ENCODE measurements at regions not wholly inside any gene's neighbourhood (a gene's known extent, or its start where the extent isn't known, plus 50 kb on each side); places are given as distances from the start of the nearest gene placed in this dataset.

DNA sequence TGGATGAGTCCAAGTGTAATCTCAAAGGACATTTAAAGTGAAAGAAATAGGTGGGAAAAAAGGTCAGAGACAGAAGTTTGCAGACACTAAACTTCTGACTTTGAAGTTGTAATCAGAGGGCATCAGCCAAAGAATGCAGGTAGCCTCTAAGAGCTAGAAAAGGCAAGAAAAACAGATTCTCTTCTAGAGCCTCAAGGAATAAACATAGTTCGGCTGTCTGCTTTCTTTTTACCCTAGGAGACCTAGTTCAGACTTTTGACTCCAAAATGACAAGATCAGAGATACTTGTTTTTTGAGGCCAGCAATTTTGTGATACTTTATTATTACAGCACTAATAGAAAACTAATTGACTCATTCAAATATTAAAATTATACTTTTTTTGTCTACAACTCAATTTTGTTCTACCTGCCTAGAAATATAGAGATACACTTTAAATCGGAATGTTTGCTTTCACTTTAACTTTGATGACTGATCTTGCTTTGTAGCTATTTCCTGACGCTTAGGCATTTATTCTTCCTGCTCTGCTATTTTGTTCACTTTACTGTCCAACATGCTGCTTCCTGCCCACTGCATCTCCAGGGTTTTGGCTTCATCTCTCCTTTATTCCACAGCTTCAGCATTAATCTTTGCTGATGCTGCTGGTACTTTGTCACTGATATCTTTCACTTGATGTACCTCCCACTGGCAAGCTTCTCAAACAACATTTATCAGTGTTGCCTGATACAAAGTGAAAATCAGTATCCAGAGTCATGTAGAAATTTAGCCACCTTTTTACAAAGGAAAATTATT, 272.5 kb downstream of the DSEL start:
- no peak for DNase-seq (ENCODE audit: low read depth in 2 of 3, low spot score in 2 of 3)

DNA sequence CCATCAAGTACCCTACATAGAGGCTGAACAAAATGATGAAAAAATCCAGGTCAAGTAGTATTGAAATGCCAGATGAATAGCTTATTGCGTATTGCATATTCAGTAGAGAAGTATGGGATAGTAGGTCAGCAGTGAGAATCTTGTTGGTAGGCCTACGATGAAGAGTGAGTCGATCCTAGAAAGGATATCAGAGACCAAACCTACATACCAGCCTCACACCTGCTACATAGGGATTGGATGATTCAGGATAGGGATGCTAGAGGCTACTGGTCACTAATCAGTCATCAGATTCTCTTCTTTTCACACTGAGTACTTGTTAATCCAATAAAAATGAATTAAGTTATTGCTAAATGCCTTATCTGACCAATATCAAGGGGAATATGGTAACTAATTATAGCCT, 274.5 kb downstream of the DSEL start:
- DNase-seq (ENCODE audit: low read depth in 2 of 3, low spot score in 2 of 3) = no peak

DNA sequence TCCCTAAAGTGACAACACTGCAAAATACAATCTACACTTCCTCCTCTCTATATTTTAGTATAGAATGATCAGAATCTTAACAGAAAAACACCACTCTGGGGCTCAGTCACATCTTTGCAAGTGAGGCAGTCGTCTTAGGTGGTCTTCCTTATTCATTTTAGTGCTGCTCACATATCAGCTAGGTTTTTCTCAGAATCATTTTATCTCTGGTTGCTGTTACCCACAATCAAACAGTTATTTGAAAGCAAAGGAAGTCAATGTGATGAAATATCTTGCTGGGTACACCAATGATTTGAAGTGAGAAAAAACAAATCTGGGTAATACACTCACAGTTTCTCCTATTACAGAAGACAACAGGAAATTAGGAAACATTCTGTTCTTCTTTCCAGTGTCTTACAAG, 275.2 kb downstream of the DSEL start:
- DNase-seq (ENCODE audit: low read depth in 2 of 3, low spot score in 2 of 3) = no peak

DNA sequence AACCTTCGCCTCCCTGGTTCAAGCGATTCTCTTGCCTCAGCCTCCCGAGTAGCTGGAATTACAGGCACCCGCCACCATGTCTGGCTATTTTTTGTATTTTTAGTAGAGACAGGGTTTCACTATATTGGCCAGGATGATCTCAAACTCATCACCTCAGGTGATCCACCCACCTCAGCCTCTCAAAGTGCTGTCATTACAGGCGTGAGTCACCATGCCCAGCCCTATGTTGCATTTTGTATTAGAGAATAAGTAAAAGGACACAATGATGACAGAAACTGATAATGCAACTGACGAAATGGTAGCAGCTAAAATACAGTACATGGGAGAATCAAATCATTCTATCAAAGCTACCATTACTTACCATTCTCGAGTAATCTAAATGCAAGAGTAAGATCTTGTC, 276.7 kb downstream of the DSEL start:
- no peak for DNase-seq (ENCODE audit: low read depth in 2 of 3, low spot score in 2 of 3)

DNA sequence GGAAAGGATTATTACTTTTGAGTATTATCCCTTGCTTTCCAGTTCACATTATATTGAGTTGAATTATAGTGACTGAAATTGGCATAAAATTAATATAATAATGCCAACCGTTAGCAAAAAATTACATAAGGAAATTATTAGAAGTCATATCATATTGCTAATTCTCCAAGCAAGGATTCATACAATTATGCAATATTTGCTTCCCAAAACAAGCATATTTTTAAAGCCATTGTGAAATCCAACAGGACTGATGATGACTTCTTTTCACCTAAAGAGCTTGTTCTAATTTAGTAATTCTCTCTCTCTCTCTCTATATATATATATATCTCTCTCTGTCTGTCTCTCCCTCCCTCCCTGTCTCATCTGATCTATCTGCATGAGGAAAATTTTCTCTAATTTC, 283.5 kb downstream of the DSEL start:
- no peak for DNase-seq (ENCODE audit: low read depth in 2 of 3, low spot score in 2 of 3)

DNA sequence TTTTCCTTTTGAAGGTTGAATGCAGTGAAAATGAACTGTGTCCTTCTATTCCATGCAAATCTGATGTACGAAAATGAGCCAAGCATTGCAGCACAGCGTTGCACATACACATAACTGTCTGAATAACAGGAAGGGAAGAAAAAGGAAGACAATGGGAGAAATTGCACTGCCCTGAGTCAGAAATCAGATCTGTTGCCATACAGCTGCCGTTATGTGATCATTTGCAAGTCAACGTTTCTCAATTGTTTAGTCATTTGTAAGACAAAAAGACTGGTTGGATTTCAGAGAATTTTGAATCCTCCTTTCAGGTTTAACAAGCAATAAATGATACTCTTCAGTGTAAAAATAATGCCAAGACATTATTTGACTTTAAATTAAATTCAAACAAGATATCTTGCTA, 284.1 kb downstream of the DSEL start:
- no peak for DNase-seq (ENCODE audit: low read depth in 2 of 3, low spot score in 2 of 3)

DNA sequence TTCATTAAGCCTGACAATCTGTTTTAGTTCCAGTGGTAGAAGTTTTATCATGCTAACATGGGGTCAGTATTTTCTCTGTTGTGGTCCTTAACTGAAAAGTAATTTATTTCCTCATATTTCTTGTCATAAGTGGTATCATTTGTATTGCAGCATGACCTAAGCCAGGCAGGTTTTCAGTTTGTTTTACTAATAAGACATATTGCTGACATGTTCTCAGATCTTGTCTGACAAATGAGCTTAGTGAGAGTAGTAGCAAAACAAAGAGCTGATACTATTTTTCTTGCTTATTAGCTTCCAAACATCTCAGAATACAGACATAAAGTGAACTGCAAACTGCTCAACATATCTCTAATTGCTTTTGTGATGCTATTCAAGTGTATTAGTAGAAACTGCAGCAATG, 293.6 kb downstream of the DSEL start:
- DNase-seq (ENCODE audit: low read depth in 2 of 3, low spot score in 2 of 3) = no peak

DNA sequence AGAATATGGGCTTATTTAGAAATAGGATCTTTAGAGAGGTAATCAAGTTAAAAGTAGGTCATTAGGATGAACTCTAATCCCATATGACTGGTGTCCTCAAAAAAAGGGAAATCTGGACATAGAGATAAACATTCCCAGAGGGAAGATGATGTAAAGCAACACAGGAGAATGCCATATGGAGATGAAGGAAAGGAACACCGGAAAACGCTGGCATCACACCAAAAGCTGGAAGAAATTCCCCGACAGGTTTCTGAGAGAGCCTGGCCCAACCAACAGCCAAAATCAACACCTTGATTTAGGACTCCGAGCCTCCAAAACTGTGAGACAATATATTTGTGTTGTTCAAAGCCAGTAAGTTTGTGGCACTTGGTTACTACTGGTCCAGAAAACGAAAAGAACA, 296.7 kb downstream of the DSEL start:
- no peak for DNase-seq (ENCODE audit: low read depth in 2 of 3, low spot score in 2 of 3)

DNA sequence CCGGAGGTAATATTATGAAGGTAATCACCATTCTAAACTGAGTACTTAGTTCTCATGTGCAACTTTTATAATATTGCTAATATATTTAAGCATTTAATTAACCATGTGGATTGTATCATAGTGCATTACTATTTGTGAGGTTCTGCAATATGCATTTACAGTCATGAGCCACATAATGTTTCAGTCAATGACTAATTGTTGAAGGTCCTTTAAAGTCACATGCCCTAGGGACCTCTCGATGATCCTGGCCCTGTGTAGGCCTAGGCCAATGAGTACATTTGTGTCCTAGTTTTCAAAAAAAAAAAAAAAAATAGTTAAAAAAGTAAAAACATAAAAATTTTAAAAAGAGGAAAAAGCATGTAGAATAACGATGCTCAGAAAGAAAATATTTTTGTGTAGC, 298.0 kb downstream of the DSEL start:
- DNase-seq (ENCODE audit: low read depth in 2 of 3, low spot score in 2 of 3) = no peak

DNA sequence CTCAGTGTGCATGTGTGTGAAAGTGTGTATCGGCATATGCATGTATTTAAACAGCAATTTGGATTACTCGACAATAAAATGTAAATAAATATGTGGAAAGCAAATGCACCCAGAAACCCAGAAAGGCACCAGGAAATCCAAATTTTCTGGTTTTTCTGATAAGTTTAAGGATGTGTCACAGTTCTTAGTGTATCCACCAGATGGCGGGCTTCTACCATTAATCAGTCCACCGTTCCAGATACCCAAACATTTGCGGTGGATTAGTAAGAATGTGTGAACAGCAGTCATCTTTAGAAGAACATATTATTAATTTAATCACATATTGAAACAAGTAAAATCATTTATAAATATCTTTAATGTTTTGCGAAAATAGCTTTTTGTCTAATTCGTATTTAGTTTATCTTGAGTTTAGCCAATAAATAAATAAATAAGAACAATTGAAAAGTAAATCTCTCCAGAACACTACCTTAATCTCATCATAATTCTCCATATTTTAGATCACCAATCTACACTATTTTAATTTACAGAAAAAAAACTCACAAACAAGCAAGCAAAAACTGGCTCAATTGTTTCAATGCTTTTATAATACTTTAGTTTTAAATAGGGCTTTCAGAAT, 298.9 kb downstream of the DSEL start:
- peak; percentile 30 to 77 (median 51) for DNase-seq (ENCODE audit: low read depth in 2 of 3, low spot score in 2 of 3)

DNA sequence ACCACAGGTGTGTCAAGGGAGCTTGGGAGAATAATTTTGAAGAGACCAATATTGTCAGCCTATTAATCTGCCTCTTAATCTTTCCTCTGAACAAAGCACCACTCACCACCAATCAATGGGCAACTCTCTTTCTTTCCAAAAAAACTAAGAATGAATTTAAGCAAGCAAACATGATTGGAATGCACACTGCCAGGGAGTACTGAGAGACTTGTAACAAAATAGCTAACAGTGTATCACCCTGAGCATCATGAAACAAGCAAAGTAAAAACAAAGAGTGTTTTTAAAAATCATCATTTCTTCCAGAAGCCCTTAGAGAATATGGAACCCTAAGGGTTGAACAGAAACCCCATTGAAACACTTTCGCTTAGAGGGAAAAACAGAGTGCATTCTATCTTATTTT, 299.7 kb downstream of the DSEL start:
- no peak for DNase-seq (ENCODE audit: low read depth in 2 of 3, low spot score in 2 of 3)

DNA sequence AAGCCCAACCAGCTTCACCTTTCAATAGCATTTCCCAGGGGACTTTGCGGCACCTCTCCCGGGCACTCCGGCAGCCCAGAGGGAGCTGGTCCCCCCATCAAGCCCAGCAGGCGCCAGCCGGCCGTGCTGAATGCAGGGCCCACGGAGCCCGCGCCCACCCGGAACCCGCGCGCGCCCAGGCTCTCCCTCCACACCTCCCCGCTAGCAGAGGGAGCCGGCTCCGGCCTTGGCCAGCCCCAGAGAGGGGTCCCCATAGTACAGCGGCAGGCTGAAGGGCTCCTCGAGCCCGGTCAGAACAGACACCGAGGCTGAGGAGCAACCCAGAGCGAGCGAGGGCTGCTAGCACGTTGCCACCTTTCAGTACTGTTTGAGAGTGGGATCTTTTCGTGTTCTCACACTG, 300.8 kb downstream of the DSEL start:
- no peak for DNase-seq (ENCODE audit: low read depth in 2 of 3, low spot score in 2 of 3)

DNA sequence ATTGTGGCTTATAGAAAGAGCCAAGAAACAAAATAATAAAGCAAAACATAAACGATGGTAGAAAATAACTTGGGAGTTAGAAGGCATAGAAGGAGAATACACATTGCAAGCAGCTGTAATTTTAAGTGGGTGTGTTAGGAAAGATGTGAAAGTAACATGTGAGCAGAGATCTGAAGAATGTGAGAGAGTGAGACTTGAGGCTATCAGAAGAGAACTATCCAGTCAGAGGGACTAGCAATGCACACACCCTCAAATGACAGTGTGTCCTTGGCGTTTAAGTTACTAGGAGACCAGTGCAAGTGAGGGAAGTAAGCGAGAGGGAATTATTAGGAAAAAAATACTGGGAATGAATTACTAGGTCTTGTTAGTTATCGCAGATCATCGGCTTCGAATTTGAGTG, 304.9 kb downstream of the DSEL start:
- DNase-seq (ENCODE audit: low read depth in 2 of 3, low spot score in 2 of 3) = no peak

DNA sequence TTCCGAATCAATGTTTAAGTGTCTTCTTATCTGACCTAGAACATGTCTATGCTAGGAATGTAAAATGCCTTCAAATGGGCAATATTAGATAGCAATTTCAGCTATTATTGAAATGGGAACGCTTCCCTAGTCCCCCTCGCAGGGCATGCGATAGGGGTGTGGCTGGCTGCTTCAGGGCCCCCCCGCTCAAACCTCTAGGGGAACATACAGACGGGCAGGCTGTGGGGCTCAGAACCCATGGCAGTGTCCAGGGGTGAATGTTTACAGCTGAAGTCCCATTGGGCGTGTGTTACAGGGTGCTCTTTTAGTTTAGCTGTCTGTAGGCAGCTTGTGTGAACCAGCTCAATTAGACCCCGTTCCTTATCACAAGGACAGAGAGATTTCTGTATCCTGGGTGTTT, 315.9 kb downstream of the DSEL start:
- no peak for DNase-seq (ENCODE audit: low read depth in 2 of 3, low spot score in 2 of 3)

DNA sequence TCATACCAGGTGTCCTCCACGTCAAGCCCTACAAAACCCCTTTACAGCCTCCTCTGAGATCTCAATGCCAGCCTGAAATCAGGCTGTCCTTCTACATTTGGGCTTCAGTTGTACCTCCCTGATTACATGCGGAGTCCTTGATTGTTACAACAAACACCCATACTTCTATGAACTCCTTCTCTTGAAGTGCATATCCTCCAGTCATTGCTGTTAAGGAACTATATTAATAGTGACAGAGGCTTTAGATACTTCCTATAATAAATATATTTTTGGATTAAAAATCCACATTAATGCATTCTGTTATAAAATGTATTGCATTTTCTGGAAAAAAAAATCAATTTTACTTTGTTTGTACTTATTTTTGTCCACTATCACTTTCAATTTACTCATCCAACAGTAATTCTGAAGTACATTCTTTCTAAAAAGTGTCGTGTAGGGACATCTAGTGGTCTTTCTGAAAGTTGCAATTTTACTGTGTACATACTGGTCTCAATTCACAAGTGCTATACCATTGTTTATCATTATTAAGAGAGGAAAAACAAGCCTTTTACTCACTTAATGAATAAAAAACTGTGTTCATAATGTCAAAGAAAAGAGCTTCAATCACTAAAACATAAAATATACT, 316.4 kb downstream of the DSEL start:
- peak in 2 of 3 donors; percentile 35 to 73 for DNase-seq (ENCODE audit: low read depth in 2 of 3, low spot score in 2 of 3)

DNA sequence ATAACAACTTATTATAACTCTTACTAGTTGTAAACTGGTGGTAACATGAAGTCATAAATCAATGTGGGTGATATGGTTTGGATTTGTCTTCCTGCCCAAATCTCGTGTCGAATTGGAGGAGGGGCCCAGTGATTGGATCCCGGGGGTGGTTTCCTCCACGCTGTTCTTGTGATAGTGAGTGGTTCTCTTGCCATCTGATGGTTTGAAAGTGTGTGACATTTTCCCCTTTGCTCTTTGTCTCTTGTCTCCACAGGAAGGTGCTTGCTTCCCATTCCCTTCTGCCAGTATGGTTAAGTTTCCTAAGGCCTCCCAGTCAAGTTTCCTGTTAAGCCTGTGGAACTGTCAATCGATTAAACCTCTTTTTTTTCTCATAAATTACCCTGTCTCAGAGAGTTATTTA, 321.6 kb downstream of the DSEL start:
- DNase-seq (ENCODE audit: low read depth in 2 of 3, low spot score in 2 of 3) = peak in 1 of 3 donors; percentile 2

DNA sequence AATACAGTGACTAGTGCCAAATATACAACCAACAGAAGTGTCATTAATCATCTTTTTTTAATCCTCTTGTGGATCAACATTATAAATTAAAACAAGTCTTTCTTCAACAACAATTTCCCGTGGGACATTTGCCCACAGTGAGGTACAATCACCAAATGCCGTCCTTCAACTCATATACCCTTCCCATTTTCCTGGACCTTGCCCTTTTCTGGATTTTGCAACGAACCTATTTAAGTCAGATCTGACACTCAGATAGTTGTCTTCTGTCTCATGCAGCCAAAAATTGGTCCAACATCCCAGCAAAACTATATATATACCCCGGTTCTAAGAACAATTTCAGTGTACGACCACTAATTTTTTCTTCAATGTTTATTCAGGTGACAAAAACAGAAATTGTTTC, 324.0 kb downstream of the DSEL start:
- no peak for DNase-seq (ENCODE audit: low read depth in 2 of 3, low spot score in 2 of 3)

DNA sequence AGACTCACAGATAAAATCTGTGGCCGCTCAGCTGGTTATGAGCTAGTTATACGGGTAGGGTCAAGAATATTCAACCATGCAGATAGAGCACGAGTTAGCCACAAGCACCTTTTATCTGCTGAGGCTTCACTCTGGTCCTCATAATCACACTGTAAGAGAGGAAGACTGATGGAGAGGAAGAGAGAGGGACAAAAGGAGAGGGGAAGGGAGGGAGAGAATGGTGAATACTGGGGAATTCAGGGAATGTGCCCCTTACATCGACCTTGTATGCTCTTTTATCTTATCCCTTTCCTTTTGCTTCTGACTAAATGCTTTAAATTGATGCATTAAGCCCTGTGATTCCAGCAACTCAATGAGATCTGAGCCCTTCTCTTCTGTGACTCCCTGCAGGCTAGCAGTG, 333.1 kb downstream of the DSEL start:
- no peak for DNase-seq (ENCODE audit: low read depth in 2 of 3, low spot score in 2 of 3)

DNA sequence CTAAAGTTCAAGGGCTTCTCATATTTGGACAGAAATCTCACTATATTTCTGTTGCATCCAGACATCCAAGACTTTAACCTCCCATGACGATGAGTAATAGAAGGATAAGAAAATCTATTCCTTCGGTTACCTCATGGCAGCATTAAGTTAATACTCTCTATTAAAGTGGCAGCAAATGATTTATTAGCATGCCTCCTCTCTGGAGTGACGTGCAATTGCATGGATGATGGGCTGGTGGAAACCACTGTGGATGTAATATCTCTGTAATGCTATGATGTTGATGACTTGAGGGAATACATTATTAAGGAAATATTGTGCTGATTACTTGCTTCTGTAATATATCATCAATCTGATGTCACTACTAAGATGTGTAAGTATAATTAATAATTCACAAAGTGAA, 336.8 kb downstream of the DSEL start:
- no peak for DNase-seq (ENCODE audit: low read depth in 2 of 3, low spot score in 2 of 3)

DNA sequence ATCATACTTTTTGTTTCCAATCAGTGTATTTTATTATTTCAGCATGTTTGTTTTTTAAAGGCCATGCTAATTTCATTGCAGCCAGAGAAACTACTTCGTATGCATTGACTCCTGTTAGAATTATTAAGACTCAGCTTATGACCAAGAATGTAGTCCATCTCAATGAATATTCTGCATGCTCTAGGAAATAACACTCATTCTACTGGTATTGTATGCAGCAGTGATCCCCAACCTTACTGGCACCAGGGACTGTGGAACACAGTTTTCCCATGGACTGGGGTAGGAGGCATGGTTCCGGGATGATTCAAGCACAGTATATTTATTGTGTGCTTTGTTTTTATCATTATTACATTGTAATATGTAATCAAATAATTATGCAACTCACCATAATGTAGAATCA, 356.9 kb downstream of the DSEL start:
- DNase-seq (ENCODE audit: low read depth in 2 of 3, low spot score in 2 of 3) = no peak

DNA sequence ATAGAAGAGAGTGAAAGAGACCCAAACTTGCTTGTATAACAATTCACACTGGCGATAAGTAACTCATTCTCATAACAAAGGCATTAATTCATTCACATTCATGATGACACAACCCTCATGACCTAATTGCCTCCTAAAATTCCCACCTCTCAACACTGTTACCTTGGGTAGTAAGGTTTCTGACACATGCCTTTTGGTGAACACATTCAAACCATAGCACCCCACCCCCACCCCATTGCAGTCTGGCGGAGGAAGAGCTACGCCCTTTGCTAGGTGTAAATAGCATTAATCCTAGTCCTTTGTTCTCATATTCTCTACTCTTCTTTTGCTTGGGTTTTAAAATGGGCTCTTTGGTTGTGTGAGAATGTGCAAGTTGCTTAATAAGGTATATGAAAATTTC, 361.5 kb downstream of the DSEL start:
- no peak for DNase-seq (ENCODE audit: low read depth in 2 of 3, low spot score in 2 of 3)

DNA sequence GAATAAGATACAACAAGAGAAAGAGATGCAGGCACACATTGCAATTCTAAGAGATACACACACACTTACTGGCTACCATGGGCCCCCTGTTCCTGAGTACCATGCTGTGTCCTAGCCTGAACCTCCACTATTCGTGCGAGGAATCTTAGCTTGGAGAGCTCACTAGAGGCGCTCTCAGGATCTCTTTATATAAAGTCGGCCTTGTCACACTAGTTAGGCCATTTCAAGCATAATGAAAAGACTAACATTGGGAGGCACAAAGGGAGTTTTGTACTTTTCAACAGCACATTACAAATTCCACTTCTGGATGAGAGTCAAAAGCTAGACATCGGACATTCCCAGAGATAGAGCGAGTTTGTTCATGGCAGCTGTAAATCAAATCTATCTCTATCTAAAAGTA, 365.2 kb downstream of the DSEL start:
- DNase-seq (ENCODE audit: low read depth in 2 of 3, low spot score in 2 of 3) = no peak
